ENCODE measurements at regions not wholly inside any gene's neighbourhood (a gene's known extent, or its start where the extent isn't known, plus 50 kb on each side); places are given as distances from the start of the nearest gene placed in this dataset.
"Not testable (repeated sequence)": the region's sequence is repeated elsewhere in the genome, so short reads cannot be mapped to it uniquely, and the experiment has no call there.

DNA sequence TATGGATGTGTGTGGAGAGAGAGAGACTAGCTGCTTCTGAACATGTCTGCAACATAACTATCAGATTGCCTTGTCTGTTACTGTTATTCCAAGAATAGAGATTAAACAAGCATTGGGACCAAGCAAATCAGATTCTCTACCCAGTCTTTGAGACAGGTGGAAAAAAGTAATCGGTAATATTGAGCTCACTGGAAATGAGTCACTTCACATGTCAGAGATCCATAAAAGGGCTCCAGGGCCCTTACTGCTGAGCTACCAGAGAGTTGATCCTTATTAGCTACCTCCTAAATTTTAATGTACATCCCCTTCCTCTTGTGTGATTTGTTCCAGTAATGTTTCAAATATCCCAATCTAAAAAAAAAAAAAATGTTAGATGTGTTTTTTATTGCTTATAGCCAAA lies 2118.0 kb downstream of the PCDH9 start:
- no peaks in the 10 kb centered on the region for H3K79me2 ChIP-seq (ENCODE audit: insufficient read depth, low read length)
- no peak overlapping the region for H3K27ac ChIP-seq (ENCODE audit: low read depth, low read length)
- no peaks in the 10 kb centered on the region for H3K36me3 ChIP-seq (ENCODE audit: low read length)
- H3K9me3 ChIP-seq (ENCODE audit: insufficient read depth, low read length): no peaks in the 10 kb centered on the region
- H4K20me1 ChIP-seq (ENCODE audit: low read depth, low read length): no peaks in the 10 kb centered on the region
- no peak overlapping the region for H3K4me3 ChIP-seq (ENCODE audit: insufficient read depth, low read length, poor library complexity, severe bottlenecking)
- no peaks in the 10 kb centered on the region for H3K27me3 ChIP-seq (ENCODE audit: low read length)
- no peaks in the 10 kb centered on the region for H3K9me2 ChIP-seq (replicated peaks; ENCODE audit: insufficient read depth, low read length)
- TF ChIP-seq EZH2phosphoT487 (conservative IDR thresholded peaks at IDR 0.05; ENCODE audit: low read length): no peak
- TF ChIP-seq, protein P1, sequence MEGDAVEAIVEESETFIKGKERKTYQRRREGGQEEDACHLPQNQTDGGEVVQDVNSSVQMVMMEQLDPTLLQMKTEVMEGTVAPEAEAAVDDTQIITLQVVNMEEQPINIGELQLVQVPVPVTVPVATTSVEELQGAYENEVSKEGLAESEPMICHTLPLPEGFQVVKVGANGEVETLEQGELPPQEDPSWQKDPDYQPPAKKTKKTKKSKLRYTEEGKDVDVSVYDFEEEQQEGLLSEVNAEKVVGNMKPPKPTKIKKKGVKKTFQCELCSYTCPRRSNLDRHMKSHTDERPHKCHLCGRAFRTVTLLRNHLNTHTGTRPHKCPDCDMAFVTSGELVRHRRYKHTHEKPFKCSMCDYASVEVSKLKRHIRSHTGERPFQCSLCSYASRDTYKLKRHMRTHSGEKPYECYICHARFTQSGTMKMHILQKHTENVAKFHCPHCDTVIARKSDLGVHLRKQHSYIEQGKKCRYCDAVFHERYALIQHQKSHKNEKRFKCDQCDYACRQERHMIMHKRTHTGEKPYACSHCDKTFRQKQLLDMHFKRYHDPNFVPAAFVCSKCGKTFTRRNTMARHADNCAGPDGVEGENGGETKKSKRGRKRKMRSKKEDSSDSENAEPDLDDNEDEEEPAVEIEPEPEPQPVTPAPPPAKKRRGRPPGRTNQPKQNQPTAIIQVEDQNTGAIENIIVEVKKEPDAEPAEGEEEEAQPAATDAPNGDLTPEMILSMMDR (IDR thresholded peaks at IDR 0.05; ENCODE audit: insufficient read depth, low read length, poor library complexity, severe bottlenecking): no peak
- H3F3A ChIP-seq (ENCODE audit: insufficient read depth): no peaks in the 10 kb centered on the region
- no peak overlapping the region for H3K4me2 ChIP-seq (ENCODE audit: low read depth, low read length, poor library complexity, severe bottlenecking)
- no peak overlapping the region for H3K9ac ChIP-seq (ENCODE audit: low read length)
- H2AFZ ChIP-seq (ENCODE audit: low read depth, low read length, severe bottlenecking): no peak overlapping the region

DNA sequence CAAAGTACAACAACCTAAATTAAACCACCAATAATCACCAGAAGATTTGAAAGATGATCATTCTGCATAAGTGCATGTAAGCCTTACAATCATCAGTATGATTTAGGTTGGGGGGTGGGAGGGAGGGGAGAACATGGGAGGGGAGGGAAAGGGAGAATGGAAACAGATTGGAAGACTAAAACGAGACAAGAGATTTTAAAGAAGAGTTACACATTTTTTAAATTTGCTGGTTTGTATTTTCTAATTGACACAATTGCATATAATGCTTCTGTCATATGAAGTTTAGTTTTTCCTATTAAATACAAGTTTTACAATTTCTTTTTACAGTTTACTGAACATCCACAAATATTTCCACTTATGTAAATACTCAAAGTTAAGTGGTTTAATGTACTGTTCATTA lies 2118.9 kb downstream of the PCDH9 start:
- H3K4me3 ChIP-seq (ENCODE audit: insufficient read depth, low read length, poor library complexity, severe bottlenecking): no peak overlapping the region
- H3F3A ChIP-seq (ENCODE audit: insufficient read depth): no peaks in the 10 kb centered on the region
- H3K27ac ChIP-seq (ENCODE audit: low read depth, low read length): no peak overlapping the region
- no peaks in the 10 kb centered on the region for H3K36me3 ChIP-seq (ENCODE audit: low read length)
- no peak overlapping the region for H3K9ac ChIP-seq (ENCODE audit: low read length)
- no peaks in the 10 kb centered on the region for H4K20me1 ChIP-seq (ENCODE audit: low read depth, low read length)
- H3K4me2 ChIP-seq (ENCODE audit: low read depth, low read length, poor library complexity, severe bottlenecking): no peak overlapping the region
- no peak overlapping the region for H2AFZ ChIP-seq (ENCODE audit: low read depth, low read length, severe bottlenecking)
- no peaks in the 10 kb centered on the region for H3K9me2 ChIP-seq (replicated peaks; ENCODE audit: insufficient read depth, low read length)
- no peak for TF ChIP-seq EZH2phosphoT487 (conservative IDR thresholded peaks at IDR 0.05; ENCODE audit: low read length)
- TF ChIP-seq, protein P1 (IDR thresholded peaks at IDR 0.05; ENCODE audit: insufficient read depth, low read length, poor library complexity, severe bottlenecking): no peak
- no peaks in the 10 kb centered on the region for H3K27me3 ChIP-seq (ENCODE audit: low read length)
- no peaks in the 10 kb centered on the region for H3K9me3 ChIP-seq (ENCODE audit: insufficient read depth, low read length)
- H3K79me2 ChIP-seq (ENCODE audit: insufficient read depth, low read length): no peaks in the 10 kb centered on the region

DNA sequence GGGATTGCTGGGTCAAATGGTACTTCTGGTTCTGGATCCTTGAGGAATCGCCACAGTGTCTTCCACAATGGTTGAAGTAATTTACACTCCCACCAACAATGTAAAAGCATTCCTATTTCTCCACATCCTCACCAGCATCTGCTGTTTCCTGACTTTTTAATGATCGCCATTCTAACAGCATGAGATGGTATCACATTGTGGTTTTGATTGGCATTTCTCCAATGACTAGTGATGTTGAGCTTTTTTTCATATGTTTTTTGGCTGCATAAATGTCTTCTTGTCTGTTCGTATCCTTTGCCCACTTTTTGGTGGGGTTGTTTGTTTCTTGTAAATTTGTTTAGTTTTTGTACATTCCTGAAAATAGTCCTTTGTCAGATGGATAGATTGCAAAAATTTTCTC lies 2125.7 kb downstream of the PCDH9 start:
- H3F3A ChIP-seq (ENCODE audit: insufficient read depth); H3K4me2 ChIP-seq (ENCODE audit: low read depth, low read length, poor library complexity, severe bottlenecking); H3K4me3 ChIP-seq (ENCODE audit: insufficient read depth, low read length, poor library complexity, severe bottlenecking); H3K36me3 ChIP-seq (ENCODE audit: low read length); H3K27ac ChIP-seq (ENCODE audit: low read depth, low read length); H4K20me1 ChIP-seq (ENCODE audit: low read depth, low read length); H3K79me2 ChIP-seq (ENCODE audit: insufficient read depth, low read length); H3K9ac ChIP-seq (ENCODE audit: low read length); H3K9me3 ChIP-seq (ENCODE audit: insufficient read depth, low read length); H3K9me2 ChIP-seq (replicated peaks; ENCODE audit: insufficient read depth, low read length); H3K27me3 ChIP-seq (ENCODE audit: low read length); H2AFZ ChIP-seq (ENCODE audit: low read depth, low read length, severe bottlenecking): not testable (repeated sequence)

DNA sequence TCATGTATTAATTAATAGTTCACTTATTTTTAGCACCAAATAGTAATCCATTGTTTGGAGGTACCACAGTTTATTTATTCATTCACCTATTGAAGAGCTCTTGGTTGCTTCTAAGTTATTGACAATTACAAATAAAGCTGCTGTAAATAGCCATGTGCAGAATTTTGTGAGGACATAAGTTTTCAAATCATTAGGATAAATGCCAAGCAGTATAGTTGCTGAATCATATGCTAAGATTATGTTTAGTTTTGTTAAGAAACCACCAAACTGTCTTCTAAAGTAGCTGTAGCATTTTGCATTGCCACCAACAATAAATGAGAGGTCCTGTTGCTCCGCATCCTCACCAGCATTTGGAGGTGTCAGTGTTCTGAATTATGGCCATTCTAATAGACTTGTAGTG lies 2126.8 kb downstream of the PCDH9 start:
- H3K9me2 ChIP-seq (replicated peaks; ENCODE audit: insufficient read depth, low read length): no peaks in the 10 kb centered on the region
- no peak overlapping the region for H2AFZ ChIP-seq (ENCODE audit: low read depth, low read length, severe bottlenecking)
- no peaks in the 10 kb centered on the region for H3K79me2 ChIP-seq (ENCODE audit: insufficient read depth, low read length)
- H3K4me3 ChIP-seq (ENCODE audit: insufficient read depth, low read length, poor library complexity, severe bottlenecking): no peak overlapping the region
- no peaks in the 10 kb centered on the region for H3K9me3 ChIP-seq (ENCODE audit: insufficient read depth, low read length)
- no peak for TF ChIP-seq EZH2phosphoT487 (conservative IDR thresholded peaks at IDR 0.05; ENCODE audit: low read length)
- TF ChIP-seq, protein P1 (IDR thresholded peaks at IDR 0.05; ENCODE audit: insufficient read depth, low read length, poor library complexity, severe bottlenecking): no peak
- H3K36me3 ChIP-seq (ENCODE audit: low read length): no peaks in the 10 kb centered on the region
- no peaks in the 10 kb centered on the region for H3K27me3 ChIP-seq (ENCODE audit: low read length)
- no peak overlapping the region for H3K27ac ChIP-seq (ENCODE audit: low read depth, low read length)
- H4K20me1 ChIP-seq (ENCODE audit: low read depth, low read length): no peaks in the 10 kb centered on the region
- H3K4me2 ChIP-seq (ENCODE audit: low read depth, low read length, poor library complexity, severe bottlenecking): no peak overlapping the region
- no peak overlapping the region for H3K9ac ChIP-seq (ENCODE audit: low read length)
- 0 out of 2 replicates have a peak, but pooled peaks cover 5% of the 10 kb centered on the region for H3F3A ChIP-seq (ENCODE audit: insufficient read depth)

Data from SU-DHL-6 (cell line).